Right lobe of liver (tissue), 4 donors: ENCODE measurements at regions not wholly inside any gene's neighbourhood (a gene's known extent, or its start where the extent isn't known, plus 50 kb on each side); places are given as distances from the start of the nearest gene placed in this dataset.

Experiments used
- CTCF ChIP-seq, 4 donors: fragments of 200-600 bp in 3 of 4; fragments of 450-650 bp in 1 of 4; IDR thresholded peaks; one replicate each; pipeline versions ENCODE4 v1.5.1 to v1.8.0; 2016 to 2022; ENCODE audit warnings: antibody characterized with exemption in 4 of 4, mild to moderate bottlenecking in 2 of 4
- POLR2A ChIP-seq: fragments of 450-650 bp; IDR thresholded peaks from one replicate; pipeline ENCODE4 v1.6.1; 2017; ENCODE audit warnings: antibody characterized with exemption, mild to moderate bottlenecking
- donor health status: DM: no; HTN: no; CAD: no.
- donor health status: DM: no; HTN: no; CAD: no.
- donor health status: DM: no; HTN: yes; CAD: no.

- TF ChIP-seq POLR2A (no peak), CTCF (IDR thresholded peaks at IDR 0.05) (no peak)
These were observed 141.4 kb upstream of the TBX18 start for GRCh38 chr6:84905823-84906222.
